A549 (cell line): ENCODE measurements at regions not wholly inside any gene's neighbourhood (a gene's known extent, or its start where the extent isn't known, plus 50 kb on each side); places are given as distances from the start of the nearest gene placed in this dataset.

Experiments
- ATAC-seq, 2 experiments: fragments of 200-7000 bp in 1 of 2; fragments of >200 bp in 1 of 2; cut with Nextera tagmentation in 1 of 2; cut with Tn5 transposase in 1 of 2; 3 replicates each; pipeline versions ENCODE4 v1.8.0 to v1.9.1; 2018 to 2020; ENCODE audit warnings: mild to moderate bottlenecking in 1 of 2, moderate library complexity in 1 of 2
- CTCF ChIA-PET: fragments of 300-600 bp; sonication (Branson Sonifier 250); formaldehyde crosslinking; extraction: SDS; loops from one replicate; lab custom pipeline; 2021; ENCODE audit warnings: antibody characterized with exemption, inconsistent platforms; lab: Yijun Ruan, JAX
- POLR2A ChIA-PET: fragments of 350-600 bp; formaldehyde crosslinking; extraction: SDS; loops from one replicate; lab custom pipeline; 2021; ENCODE audit warnings: antibody characterized with exemption, inconsistent platforms; lab: Yijun Ruan, JAX
- DNase-seq, 2 experiments: peaks; one replicate each; pipeline versions ENCODE4 v3.0.0 to v3.0.0-alpha.2; 2011 to 2016; ENCODE audit warnings: low read depth in 1 of 2, low spot score in 1 of 2
- FAIRE-seq: peaks from 2 replicates; lab custom pipeline; 2011; peaks lifted over from hg19 to GRCh38; lab: Jason Lieb, UNC
- H3K27ac ChIP-seq, 2 experiments: fragments of >200 bp; sonication (Bioruptor Twin); formaldehyde crosslinking; 3 replicates each; pipeline ENCODE4 v1.5.1; 2016 to 2017
- H3K4me1 ChIP-seq: fragments of >200 bp; sonication (Bioruptor Twin); formaldehyde crosslinking; 3 replicates; pipeline ENCODE4 v1.6.1; 2016
- H3K4me2 ChIP-seq: fragments of >200 bp; sonication (Bioruptor Twin); formaldehyde crosslinking; 3 replicates; pipeline ENCODE4 v1.6.1; 2016
- H3K4me3 ChIP-seq: fragments of >200 bp; sonication (Bioruptor Twin); formaldehyde crosslinking; 3 replicates; pipeline ENCODE4 v1.5.1; 2016
- H3K9me3 ChIP-seq: fragments of >200 bp; sonication (Bioruptor Twin); formaldehyde crosslinking; 3 replicates; pipeline ENCODE4 v1.6.1; 2016
- ATOH8 ChIP-seq: fragments of 250-450 bp; sonication (Bioruptor Pico); IDR thresholded peaks from 2 replicates; pipeline ENCODE4 v1.5.0; 2020; ENCODE audit warnings: low read depth, mild to moderate bottlenecking, moderate library complexity
- BCL3 ChIP-seq: fragments of >200 bp; sonication (Bioruptor Twin); formaldehyde crosslinking; IDR thresholded peaks from 3 replicates; pipeline ENCODE4 v1.6.1; 2016
- CBX8 ChIP-seq: fragments of 200-600 bp; sonication (generic); IDR thresholded peaks from 2 replicates; pipeline ENCODE4 v1.6.1; 2016
- CEBPB ChIP-seq, 2 experiments: fragments of >200 bp in 1 of 2; sonication (Bioruptor Twin) in 1 of 2; formaldehyde crosslinking in 1 of 2; IDR thresholded peaks; 2 replicates each; pipeline ENCODE4 v1.6.1; 2012 to 2016
- EHF ChIP-seq: fragments of 250-450 bp; sonication (Bioruptor Pico); IDR thresholded peaks from 2 replicates; pipeline ENCODE4 v1.5.0; 2020; ENCODE audit warnings: mild to moderate bottlenecking
- ESRRA ChIP-seq: fragments of 150-350 bp; IDR thresholded peaks from 2 replicates; pipeline ENCODE4 v1.6.1; 2014; ENCODE audit warnings: mild to moderate bottlenecking, low read length, borderline replicate concordance
- GATA3 ChIP-seq: IDR thresholded peaks from 2 replicates; pipeline ENCODE4 v1.6.1; 2012; ENCODE audit warnings: borderline replicate concordance
- HEYL ChIP-seq: fragments of 250-450 bp; sonication (Bioruptor Pico); IDR thresholded peaks from 2 replicates; pipeline ENCODE4 v1.8.0; 2021; ENCODE audit warnings: mild to moderate bottlenecking, moderate library complexity
- HMGXB4 ChIP-seq: fragments of 250-450 bp; sonication (Bioruptor Pico); IDR thresholded peaks from 2 replicates; pipeline ENCODE4 v1.5.0; 2021; ENCODE audit warnings: mild to moderate bottlenecking, moderate library complexity, borderline replicate concordance
- HOXB13 ChIP-seq: fragments of 250-450 bp; sonication (Bioruptor Pico); IDR thresholded peaks from 2 replicates; pipeline ENCODE4 v1.5.0; 2020; ENCODE audit warnings: low read depth, mild to moderate bottlenecking, moderate library complexity
- MAFK ChIP-seq: fragments of 450-650 bp; IDR thresholded peaks from 2 replicates; pipeline ENCODE4 v1.6.1; 2014; ENCODE audit not compliant: partially characterized antibody
- MYC ChIP-seq: IDR thresholded peaks from 2 replicates; pipeline ENCODE4 v1.6.1; 2012; ENCODE audit warnings: mild to moderate bottlenecking, inconsistent platforms, low read length, improper control_type of control experiment, borderline replicate concordance
- RCOR1 ChIP-seq: fragments of 150-350 bp; IDR thresholded peaks from 2 replicates; pipeline ENCODE4 v1.6.1; 2014; ENCODE audit warnings: antibody characterized with exemption, low read length, low read depth
- REST ChIP-seq: fragments of 200-600 bp; sonication (generic); IDR thresholded peaks from 2 replicates; pipeline ENCODE4 v1.6.1; 2016; ENCODE audit warnings: antibody characterized with exemption, mild to moderate bottlenecking, moderate library complexity
- RNF2 ChIP-seq: fragments of 200-600 bp; sonication (generic); IDR thresholded peaks from 2 replicates; pipeline ENCODE4 v1.6.1; 2016; ENCODE audit warnings: low read depth, mild to moderate bottlenecking, antibody characterized with exemption, moderate library complexity, borderline replicate concordance
- USF2 ChIP-seq: fragments of 450-650 bp; IDR thresholded peaks from 2 replicates; pipeline ENCODE4 v1.6.1; 2014; ENCODE audit warnings: antibody characterized with exemption
- ZC3H11A ChIP-seq: fragments of 450-650 bp; IDR thresholded peaks from 2 replicates; pipeline ENCODE4 v1.6.1; 2014; ENCODE audit warnings: antibody characterized with exemption, mild to moderate bottlenecking
- ZFP36 ChIP-seq: fragments of 450-650 bp; IDR thresholded peaks from 2 replicates; pipeline ENCODE4 v1.6.1; 2014; ENCODE audit warnings: borderline replicate concordance; ENCODE audit not compliant: partially characterized antibody
- WGBS: methylation state at CpG from one replicate; pipeline ENCODE4 v1.1.6; 2017; ENCODE audit errors: missing lambda C conversion rate; 5-methylcytosine and 5-hydroxymethylcytosine counted together

- TF ChIP-seq HMGXB4 (CRISPR knock-in tag) (no peak), USF2 (no peak), HEYL (CRISPR knock-in tag) (no peak), MYC (no peak), ZC3H11A (no peak)
- TF ChIP-seq, all 56 proteins: peak for 0
- CTCF ChIA-PET = no interaction called here
- FAIRE-seq (no peak), DNase-seq (no peak), ATAC-seq (no peak)
- Histone ChIP-seq H3K4me3 (no peak overlapping the region), H3K9me3 (no peaks in the 10 kb centered on the region), H3K4me1 (no peaks in the 10 kb centered on the region), H3K27ac (no peak overlapping the region), H3K4me2 (no peak overlapping the region)
- WGBS = 10% methylated on average over 2 of the region's 2 CpGs
- POLR2A ChIA-PET = no interaction called here
These were observed 849.4 kb downstream of the LRRTM4 start for GRCh38 chr2:76672798-76673197.

GRCh38 chr2:76669966-76670465 lies 852.2 kb downstream of the LRRTM4 start:
- ChIA-PET CTCF (no interaction called here), POLR2A (no interaction called here)
- Histone ChIP-seq H3K27ac (no peak overlapping the region), H3K4me2 (no peak overlapping the region), H3K9me3 (no peaks in the 10 kb centered on the region), H3K4me1 (no peaks in the 10 kb centered on the region), H3K4me3 (no peak overlapping the region)
- DNase-seq (no peak), FAIRE-seq (no peak), ATAC-seq (no peak)
- WGBS = 9% methylated on average over 3 of the region's 3 CpGs
- TF ChIP-seq ESRRA (no peak), ZFP36 (no peak), EHF (CRISPR knock-in tag) (no peak), RNF2 (no peak), GATA3 (no peak), BCL3 (no peak), HOXB13 (CRISPR knock-in tag) (no peak), MAFK (no peak), CEBPB (IDR thresholded peaks at IDR 0.05) (no peak), ATOH8 (no peak), CBX8 (no peak), RCOR1 (no peak), REST (no peak)
